Neural cell (in vitro differentiated cells): ENCODE measurements at regions not wholly inside any gene's neighbourhood (a gene's known extent, or its start where the extent isn't known, plus 50 kb on each side); places are given as distances from the start of the nearest gene placed in this dataset.

Source experiments
- H2AFZ ChIP-seq: fragments of 200-600, 300-800 bp; sonication (generic), shearing (Covaris generic); 2 replicates; pipeline ENCODE4 v1.6.0; 2014; ENCODE audit warnings: low read depth, mild to moderate bottlenecking, antibody characterized with exemption, low read length, moderate library complexity
- H3F3A ChIP-seq: fragments of 200-600 bp; shearing (Covaris generic); 2 replicates; pipeline ENCODE4 v1.6.1; 2016; ENCODE audit warnings: mild to moderate bottlenecking, moderate library complexity, mixed read lengths, antibody characterized with exemption, low read length; ENCODE audit not compliant: insufficient read depth, poor library complexity, severe bottlenecking
- H3K27ac ChIP-seq: fragments of 200-600, 300-800 bp; sonication (generic), shearing (Covaris generic); 2 replicates; pipeline ENCODE4 v1.5.1; 2014; ENCODE audit warnings: mild to moderate bottlenecking, low read length, moderate library complexity
- H3K27me3 ChIP-seq: fragments of 300-800, 200-600 bp; sonication (generic), shearing (Covaris generic); 2 replicates; pipeline ENCODE4 v1.6.0; 2014; ENCODE audit warnings: mild to moderate bottlenecking, low read depth, low read length, moderate library complexity; ENCODE audit not compliant: insufficient read depth
- H3K36me3 ChIP-seq: fragments of 300-800, 200-600 bp; sonication (generic), shearing (Covaris generic); 2 replicates; pipeline ENCODE4 v1.5.1; 2014; ENCODE audit warnings: mild to moderate bottlenecking, antibody characterized with exemption, low read length, moderate library complexity; ENCODE audit not compliant: insufficient read depth
- H3K4me2 ChIP-seq: fragments of 300-800, 200-600 bp; sonication (generic), shearing (Covaris generic); 2 replicates; pipeline ENCODE4 v1.6.0; 2014; ENCODE audit warnings: mild to moderate bottlenecking, low read length
- H3K4me3 ChIP-seq: fragments of 300-800, 200-600 bp; sonication (generic), shearing (Covaris generic); 2 replicates; pipeline ENCODE4 v1.5.1; 2014; ENCODE audit warnings: mild to moderate bottlenecking, low read length, moderate library complexity
- H3K79me2 ChIP-seq: fragments of 200-600 bp; shearing (Covaris generic); replicated peaks from 2 replicates; pipeline ENCODE4 v1.6.0; 2014; ENCODE audit warnings: mild to moderate bottlenecking, low read length, moderate library complexity; ENCODE audit not compliant: insufficient read depth
- H3K9ac ChIP-seq: fragments of 300-800, 200-600 bp; sonication (generic), shearing (Covaris generic); 2 replicates; pipeline ENCODE4 v1.6.1; 2016; ENCODE audit warnings: mild to moderate bottlenecking, low read length, mixed read lengths
- H3K9me2 ChIP-seq: fragments of 200-600 bp; shearing (Covaris generic); 2 replicates; pipeline ENCODE4 v1.6.1; 2016; ENCODE audit warnings: mild to moderate bottlenecking, low read length, mixed read lengths; ENCODE audit not compliant: insufficient read depth
- H3K9me3 ChIP-seq: fragments of 200-600, 300-800 bp; sonication (generic), shearing (Covaris generic); 2 replicates; pipeline ENCODE4 v1.6.1; 2016; ENCODE audit warnings: mild to moderate bottlenecking, mixed run types, low read length, moderate library complexity, mixed read lengths
- H4K20me1 ChIP-seq: fragments of 200-600 bp; shearing (Covaris generic); 2 replicates; pipeline ENCODE4 v1.6.1; 2016; ENCODE audit warnings: mild to moderate bottlenecking, mixed run types; ENCODE audit not compliant: insufficient read depth
- CTCF ChIP-seq: fragments of 450-650 bp; IDR thresholded peaks from 2 replicates; pipeline ENCODE4 v1.5.1; 2014; ENCODE audit warnings: antibody characterized with exemption, mild to moderate bottlenecking, moderate library complexity; ENCODE audit not compliant: poor library complexity, severe bottlenecking
- EP300 ChIP-seq: fragments of 450-650 bp; conservative IDR thresholded peaks from 2 replicates; pipeline ENCODE4 v1.6.1; 2014; ENCODE audit warnings: antibody characterized with exemption, mild to moderate bottlenecking, moderate library complexity; ENCODE audit not compliant: poor library complexity, severe bottlenecking
- EZH2 ChIP-seq: fragments of 200-600, 300-800 bp; shearing (Covaris generic), sonication (generic); IDR thresholded peaks from 2 replicates; pipeline ENCODE4 v1.6.1; 2014; ENCODE audit warnings: antibody characterized with exemption, low read length, borderline replicate concordance, mild to moderate bottlenecking; ENCODE audit not compliant: insufficient read depth, poor library complexity, severe bottlenecking
- MXI1 ChIP-seq: fragments of 450-650 bp; conservative IDR thresholded peaks from 2 replicates; pipeline ENCODE4 v1.6.1; 2014; ENCODE audit warnings: antibody characterized with exemption, mild to moderate bottlenecking; ENCODE audit not compliant: poor library complexity, severe bottlenecking
- POLR2AphosphoS5 ChIP-seq: IDR thresholded peaks from 2 replicates; pipeline ENCODE4 v1.6.1; 2012
- RAD21 ChIP-seq: fragments of 450-650 bp; conservative IDR thresholded peaks from 2 replicates; pipeline ENCODE4 v1.6.1; 2014; ENCODE audit warnings: antibody characterized with exemption, mild to moderate bottlenecking, moderate library complexity
- REST ChIP-seq: IDR thresholded peaks from 2 replicates; pipeline ENCODE4 v1.6.1; 2012; ENCODE audit warnings: borderline replicate concordance
- SMC3 ChIP-seq: fragments of 450-650 bp; conservative IDR thresholded peaks from 2 replicates; pipeline ENCODE4 v1.6.1; 2014; ENCODE audit warnings: antibody characterized with exemption, mild to moderate bottlenecking, moderate library complexity; ENCODE audit not compliant: poor library complexity
- TAF1 ChIP-seq: IDR thresholded peaks from 2 replicates; pipeline ENCODE4 v1.6.1; 2012; ENCODE audit warnings: low read depth

GRCh38 chr11:45368697-45369096, 82.6 kb upstream of the SYT13 start:
- H3F3A ChIP-seq, result no peaks in the 10 kb centered on the region
- no peaks in the 10 kb centered on the region for H4K20me1 ChIP-seq
- TF ChIP-seq MXI1 (no peak), RAD21 (no peak), TAF1 (no peak), REST (no peak), EP300 (no peak), POLR2AphosphoS5 (no peak), EZH2 (no peak), SMC3 (no peak), CTCF (no peak)
- H3K79me2 ChIP-seq, result no peaks in the 10 kb centered on the region
- no peaks in the 10 kb centered on the region for H3K27me3 ChIP-seq
- no peaks in the 10 kb centered on the region for H3K9me2 ChIP-seq
- no peak overlapping the region for H3K4me3 ChIP-seq
- no peaks in the 10 kb centered on the region for H3K36me3 ChIP-seq
- H2AFZ ChIP-seq, result no peak overlapping the region
- no peak overlapping the region for H3K9ac ChIP-seq
- H3K9me3 ChIP-seq, result no peaks in the 10 kb centered on the region
- no peak overlapping the region for H3K4me2 ChIP-seq
- H3K27ac ChIP-seq, result no peak overlapping the region

GRCh38 chr11:45366619-45367190, 80.6 kb upstream of the SYT13 start:
- no peaks in the 10 kb centered on the region for H3K9me2 ChIP-seq
- H3K9me3 ChIP-seq, result no peaks in the 10 kb centered on the region
- no peak overlapping the region for H3K27ac ChIP-seq
- no peaks in the 10 kb centered on the region for H4K20me1 ChIP-seq
- no peak overlapping the region for H3K4me3 ChIP-seq
- no peaks in the 10 kb centered on the region for H3F3A ChIP-seq
- no peak for TF ChIP-seq EP300
- TF ChIP-seq CTCF, result no peak
- no peak for TF ChIP-seq MXI1
- TF ChIP-seq RAD21, result no peak
- H2AFZ ChIP-seq, result no peak overlapping the region
- H3K36me3 ChIP-seq, result no peaks in the 10 kb centered on the region
- H3K27me3 ChIP-seq, result no peaks in the 10 kb centered on the region
- H3K4me2 ChIP-seq, result no peak overlapping the region
- H3K9ac ChIP-seq, result no peak overlapping the region
- no peaks in the 10 kb centered on the region for H3K79me2 ChIP-seq
